Heart left ventricle (tissue), 16 donors: ENCODE measurements at regions not wholly inside any gene's neighbourhood (a gene's known extent, or its start where the extent isn't known, plus 50 kb on each side); places are given as distances from the start of the nearest gene placed in this dataset.

ENCODE experiments used
- ATAC-seq, 4 donors: fragments of 200-7000 bp; cut with Tn5 transposase; one replicate each; pipeline ENCODE4 v1.9.1; 2020 to 2022; ENCODE audit warnings: moderate library complexity in 4 of 4, mild to moderate bottlenecking in 3 of 4, moderate number of reproducible peaks in 1 of 4
- DNase-seq, 5 donors: peaks; one replicate each; pipeline ENCODE4 v3.0.0-alpha.2; 2020
- H3K27ac ChIP-seq, 12 donors: fragments of 200-600 bp; sonication (generic) in 4 of 12; one replicate each; pipeline versions ENCODE4 v1.5.0 to v1.8.0; 2016 to 2022; ENCODE audit warnings: mild to moderate bottlenecking in 2 of 12
- H3K27me3 ChIP-seq, 9 donors: fragments of 200-600 bp; sonication (generic) in 2 of 9; one replicate each; pipeline versions ENCODE4 v1.5.1 to v1.8.0; 2016 to 2022; ENCODE audit warnings: mild to moderate bottlenecking in 3 of 9
- H3K36me3 ChIP-seq, 9 donors: fragments of 200-600 bp; sonication (generic) in 2 of 9; one replicate each; pipeline versions ENCODE4 v1.5.0 to v1.8.0; 2018 to 2022; ENCODE audit warnings: mild to moderate bottlenecking in 2 of 9
- H3K4me1 ChIP-seq, 12 donors: fragments of 200-600 bp; sonication (generic) in 4 of 12; one replicate each; pipeline versions ENCODE4 v1.5.0 to v1.8.0; 2016 to 2022; ENCODE audit warnings: mild to moderate bottlenecking in 3 of 12
- H3K4me3 ChIP-seq, 12 donors: fragments of 200-600 bp; sonication (generic) in 4 of 12; one replicate each; pipeline versions ENCODE4 v1.5.0 to v1.8.0; 2017 to 2022; ENCODE audit warnings: mild to moderate bottlenecking in 9 of 12, moderate library complexity in 4 of 12
- H3K9me3 ChIP-seq, 12 donors: fragments of 200-600 bp; sonication (generic) in 4 of 12; one replicate each; pipeline versions ENCODE4 v1.5.0 to v1.8.0; 2016 to 2022; ENCODE audit warnings: mild to moderate bottlenecking in 1 of 12
- POLR2A ChIP-seq, 2 donors: fragments of 450-650 bp; IDR thresholded peaks; one replicate each; pipeline ENCODE4 v1.6.1; 2017; ENCODE audit warnings: antibody characterized with exemption in 2 of 2, mild to moderate bottlenecking in 2 of 2, moderate library complexity in 2 of 2
- WGBS, 4 donors: extraction: QIAGEN DNeasy Blood & Tissue Kit in 2 of 4; methylation state at CpG; one replicate each; pipeline versions ENCODE4 v1.1.5 to v1.1.7; 2013 to 2018; 5-methylcytosine and 5-hydroxymethylcytosine counted together
- intact Hi-C, 10 donors: fragments of 100-400 bp; cut with DNase I; formaldehyde crosslinking; loops; one replicate each; pipeline versions ENCODE4 v1.11.1 to v1.14.2; 2022
- TF ChIP-seq, protein P1 (sequence below), 12 donors: fragments of 200-600 bp; sonication (generic) in 4 of 12; IDR thresholded peaks; one replicate each; pipeline versions ENCODE4 v1.5.0 to v1.8.0; 2018 to 2022; ENCODE audit warnings: antibody characterized with exemption in 12 of 12, mild to moderate bottlenecking in 5 of 12
- donor health status: ischemic (EF 13 %, LVEDD 7.1; RV severe dilation, severe dysfunction).
- donor health status: healthy with polysubstance abuse.
- donor health status: DM: no; HTN: yes; CAD: no.
- donor health status: DM: no; HTN: no; CAD: no.
- donor health status: ischemic (EF 25% LVEDD 6.9; RV normal size, moderate dysfunction).
- donor health status: ischemic (EF 25% LVEDD 5.7; RV mildly dilated, moderate dysfunction).
- donor health status: healthy.
- donor health status: DM: yes; HTN: yes; CAD: no.
- donor health status: ischemic (EF 35%, LVEDD 5.7; RV mildly dilated, moderate dysfunction).
- donor health status: nonischemic (EF 11% LVEDD 7.7; RV severe dilation, severe dysfunction).
- donor health status: DM: yes; HTN: yes; CAD: no.
- donor health status: PGD.
- donor health status: ischemic (EF 29% LVEDD 5.4; RV normal size, mild dysfunction).
- donor health status: nonischemic (EF 23%, LVEDD 6.1; RV moderate dilation, normal function).

DNA sequence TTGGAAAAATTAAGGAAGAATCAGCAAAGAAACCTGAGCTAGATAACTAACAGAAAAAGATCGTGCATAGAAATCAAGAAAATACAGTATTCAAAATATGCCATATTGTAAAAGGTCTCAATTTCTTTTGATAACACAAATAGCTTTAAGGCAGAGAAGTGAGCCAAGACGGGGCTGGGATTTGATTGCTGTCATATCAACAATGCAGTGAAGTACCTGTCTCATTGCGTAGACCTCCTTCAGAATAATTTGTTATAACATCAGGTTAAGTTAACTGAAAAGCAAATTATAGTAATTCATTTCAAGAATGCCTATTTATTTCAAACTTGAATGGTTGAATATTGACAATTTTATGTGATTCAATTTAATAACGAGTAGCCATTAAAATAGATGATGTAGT, 453.8 kb upstream of the MAP2 start:
- intact Hi-C loops, result no loop called here
- H3K9me3 ChIP-seq, result peaks cover 0 to 12% (median 0%) of the 10 kb centered on the region in 12 donors
- TF ChIP-seq, protein P1, sequence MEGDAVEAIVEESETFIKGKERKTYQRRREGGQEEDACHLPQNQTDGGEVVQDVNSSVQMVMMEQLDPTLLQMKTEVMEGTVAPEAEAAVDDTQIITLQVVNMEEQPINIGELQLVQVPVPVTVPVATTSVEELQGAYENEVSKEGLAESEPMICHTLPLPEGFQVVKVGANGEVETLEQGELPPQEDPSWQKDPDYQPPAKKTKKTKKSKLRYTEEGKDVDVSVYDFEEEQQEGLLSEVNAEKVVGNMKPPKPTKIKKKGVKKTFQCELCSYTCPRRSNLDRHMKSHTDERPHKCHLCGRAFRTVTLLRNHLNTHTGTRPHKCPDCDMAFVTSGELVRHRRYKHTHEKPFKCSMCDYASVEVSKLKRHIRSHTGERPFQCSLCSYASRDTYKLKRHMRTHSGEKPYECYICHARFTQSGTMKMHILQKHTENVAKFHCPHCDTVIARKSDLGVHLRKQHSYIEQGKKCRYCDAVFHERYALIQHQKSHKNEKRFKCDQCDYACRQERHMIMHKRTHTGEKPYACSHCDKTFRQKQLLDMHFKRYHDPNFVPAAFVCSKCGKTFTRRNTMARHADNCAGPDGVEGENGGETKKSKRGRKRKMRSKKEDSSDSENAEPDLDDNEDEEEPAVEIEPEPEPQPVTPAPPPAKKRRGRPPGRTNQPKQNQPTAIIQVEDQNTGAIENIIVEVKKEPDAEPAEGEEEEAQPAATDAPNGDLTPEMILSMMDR (IDR thresholded peaks at IDR 0.05), result no peak
- TF ChIP-seq POLR2A (IDR thresholded peaks at IDR 0.05), result no peak
- no peak overlapping the region for H3K4me3 ChIP-seq
- DNase-seq, result no peak
- H3K27me3 ChIP-seq, result no peaks in the 10 kb centered on the region
- WGBS, 4 donors, result 70 to 77% (median 76%) methylated on average over 4 of the region's 4 CpGs
- no peaks in the 10 kb centered on the region for H3K36me3 ChIP-seq
- H3K27ac ChIP-seq, result no peak overlapping the region
- no peak for ATAC-seq
- H3K4me1 ChIP-seq, result no peaks in the 10 kb centered on the region

DNA sequence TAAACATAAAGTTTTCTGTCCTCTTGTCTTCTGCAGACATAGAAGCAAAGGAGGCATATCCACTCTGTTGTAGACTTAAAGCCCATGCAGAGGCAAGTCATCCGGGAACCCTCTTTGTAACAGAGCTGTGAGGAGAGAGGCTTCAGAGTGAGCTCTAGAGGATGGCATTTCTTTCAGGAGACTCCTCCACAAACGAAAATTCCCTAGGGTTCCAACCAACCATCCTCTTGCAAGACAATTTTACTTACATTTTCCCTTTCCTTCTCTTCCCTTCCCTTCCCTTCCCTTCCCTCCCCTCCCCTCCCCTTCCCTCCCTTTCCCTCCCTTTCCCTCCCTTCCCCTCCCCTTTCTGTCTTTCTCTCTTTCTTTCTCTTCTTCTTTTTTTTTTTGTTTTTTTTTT, 446.3 kb upstream of the MAP2 start:
- TF ChIP-seq, protein P1 (IDR thresholded peaks at IDR 0.05), result no peak
- TF ChIP-seq POLR2A (IDR thresholded peaks at IDR 0.05), result no peak
- intact Hi-C loops, result no loop called here
- Histone ChIP-seq H3K9me3 (no peaks in the 10 kb centered on the region), H3K27ac (no peak overlapping the region), H3K4me1 (no peaks in the 10 kb centered on the region), H3K27me3 (no peaks in the 10 kb centered on the region), H3K4me3 (no peak overlapping the region), H3K36me3 (no peaks in the 10 kb centered on the region)
- DNase-seq, result no peak
- 44 to 60% (median 51%) methylated on average over 2 of the region's 2 CpGs for WGBS, 4 donors
- ATAC-seq, result no peak

DNA sequence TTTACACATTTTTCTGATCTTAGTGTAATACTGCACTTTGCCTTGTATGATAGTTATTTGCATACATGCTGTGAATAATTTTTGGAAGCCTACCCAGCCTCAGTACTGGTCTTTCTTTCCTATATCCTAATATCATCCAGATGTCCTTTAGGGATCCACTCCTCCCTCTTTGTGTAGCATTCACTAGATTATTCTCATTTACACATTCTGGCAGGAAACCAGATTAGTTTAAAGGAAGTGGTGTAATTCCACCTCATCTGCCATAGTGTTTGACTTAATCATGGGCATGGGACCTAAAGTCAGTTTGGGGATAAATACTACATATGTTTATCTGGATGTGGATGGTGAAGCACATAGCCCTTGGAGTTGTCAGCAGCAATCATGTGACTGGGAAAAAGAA, 444.9 kb upstream of the MAP2 start:
- TF ChIP-seq, protein P1 (IDR thresholded peaks at IDR 0.05), result no peak
- TF ChIP-seq POLR2A (IDR thresholded peaks at IDR 0.05), result no peak
- intact Hi-C loops, result no loop called here
- Histone ChIP-seq H3K27me3 (no peaks in the 10 kb centered on the region), H3K27ac (no peak overlapping the region), H3K4me3 (no peak overlapping the region), H3K4me1 (no peaks in the 10 kb centered on the region), H3K9me3 (no peaks in the 10 kb centered on the region), H3K36me3 (no peaks in the 10 kb centered on the region)
- DNase-seq, result no peak
- ATAC-seq, result no peak

DNA sequence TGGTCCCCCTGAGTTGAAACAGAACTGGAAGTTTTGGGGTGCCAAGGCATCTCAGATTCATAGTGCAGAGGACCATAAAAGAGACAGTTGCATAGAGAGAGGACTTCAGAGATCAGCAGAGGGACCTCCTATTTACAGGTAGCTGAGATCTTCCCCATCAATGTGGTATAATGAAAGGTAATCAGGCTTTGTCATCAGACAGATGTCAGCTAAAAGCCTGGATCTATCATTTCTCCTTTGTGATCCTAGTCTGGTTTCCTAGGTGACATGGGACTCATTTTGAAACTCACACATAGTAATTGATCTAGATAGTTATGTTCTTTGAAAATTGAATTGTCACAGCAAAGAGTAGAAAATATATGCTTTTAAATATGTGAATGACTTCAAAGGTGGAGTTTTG, 443.5 kb upstream of the MAP2 start:
- H3K27me3 ChIP-seq, result no peaks in the 10 kb centered on the region

More for the DNA sequence above, 443.5 kb upstream of the MAP2 start:
- no peak overlapping the region for H3K4me3 ChIP-seq
- TF ChIP-seq POLR2A (IDR thresholded peaks at IDR 0.05), result no peak
- TF ChIP-seq, protein P1 (IDR thresholded peaks at IDR 0.05), result no peak
- no peak for ATAC-seq
- DNase-seq, result no peak
- no peaks in the 10 kb centered on the region for H3K9me3 ChIP-seq
- H3K36me3 ChIP-seq, result no peaks in the 10 kb centered on the region
- H3K27ac ChIP-seq, result no peak overlapping the region
- no peaks in the 10 kb centered on the region for H3K4me1 ChIP-seq
- intact Hi-C loops, result no loop called here
